Colonic mucosa (tissue), 4 donors: ENCODE measurements at regions not wholly inside any gene's neighbourhood (a gene's known extent, or its start where the extent isn't known, plus 50 kb on each side); places are given as distances from the start of the nearest gene placed in this dataset.

Experiments used
- DNase-seq: peaks from one replicate; pipeline ENCODE4 v3.0.0-alpha.2; 2020
- H3K27ac ChIP-seq: fragments of 200-600 bp; one replicate; pipeline ENCODE4 v1.8.0; 2021
- H3K27me3 ChIP-seq: fragments of 200-600 bp; one replicate; pipeline ENCODE4 v1.8.0; 2021
- H3K36me3 ChIP-seq: fragments of 200-600 bp; one replicate; pipeline ENCODE4 v1.8.0; 2021
- H3K4me1 ChIP-seq: fragments of 200-600 bp; one replicate; pipeline ENCODE4 v1.8.0; 2021; ENCODE audit warnings: mild to moderate bottlenecking
- H3K4me3 ChIP-seq: fragments of 200-600 bp; one replicate; pipeline ENCODE4 v1.8.0; 2021
- H3K9ac ChIP-seq, 2 donors: one replicate each; pipeline ENCODE4 v1.7.0; 2013; ENCODE audit warnings: control low read depth in 2 of 2, low read depth in 2 of 2, low read length in 2 of 2
- H3K9me3 ChIP-seq: fragments of 200-600 bp; one replicate; pipeline ENCODE4 v1.8.0; 2021
- intact Hi-C: fragments of 100-400 bp; cut with DNase I; formaldehyde crosslinking; loops from one replicate; pipeline ENCODE4 v1.14.1; 2022
- TF ChIP-seq, protein P1 (sequence below): fragments of 200-600 bp; IDR thresholded peaks from one replicate; pipeline ENCODE4 v1.8.0; 2022; ENCODE audit warnings: antibody characterized with exemption, mild to moderate bottlenecking
- donor health status: healthy.
- donor health status: DM: no; HTN: no; CAD: no.
- donor health status: DM: no; HTN: no; CAD: no.

DNA sequence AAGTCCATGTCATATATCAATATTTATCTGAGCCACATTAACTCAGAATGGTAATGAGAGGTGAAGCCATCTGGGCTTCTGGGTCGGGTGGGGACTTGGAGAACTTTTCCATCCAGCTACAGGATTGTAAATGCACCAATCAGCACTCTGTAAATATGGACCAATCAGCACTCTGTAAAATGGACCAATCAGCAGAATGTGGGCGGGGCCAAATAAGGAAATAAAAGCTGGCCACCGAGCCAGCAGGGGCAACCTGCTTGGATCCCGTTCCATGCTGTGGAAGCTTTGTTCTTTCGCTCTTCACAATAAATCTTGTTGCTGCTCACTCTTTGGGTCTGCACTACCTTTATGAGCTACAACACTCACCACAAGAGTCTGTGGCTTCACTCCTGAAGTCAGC is 253.4 kb downstream of the JRKL start:
- Histone ChIP-seq H3K4me1 (no peaks in the 10 kb centered on the region), H3K9ac (no peak overlapping the region), H3K27ac (no peak overlapping the region), H3K4me3 (no peak overlapping the region), H3K27me3 (no peaks in the 10 kb centered on the region), H3K36me3 (no peaks in the 10 kb centered on the region), H3K9me3 (no peaks in the 10 kb centered on the region)
- DNase-seq, result no peak
- intact Hi-C loops, result no loop called here
- TF ChIP-seq, protein P1, sequence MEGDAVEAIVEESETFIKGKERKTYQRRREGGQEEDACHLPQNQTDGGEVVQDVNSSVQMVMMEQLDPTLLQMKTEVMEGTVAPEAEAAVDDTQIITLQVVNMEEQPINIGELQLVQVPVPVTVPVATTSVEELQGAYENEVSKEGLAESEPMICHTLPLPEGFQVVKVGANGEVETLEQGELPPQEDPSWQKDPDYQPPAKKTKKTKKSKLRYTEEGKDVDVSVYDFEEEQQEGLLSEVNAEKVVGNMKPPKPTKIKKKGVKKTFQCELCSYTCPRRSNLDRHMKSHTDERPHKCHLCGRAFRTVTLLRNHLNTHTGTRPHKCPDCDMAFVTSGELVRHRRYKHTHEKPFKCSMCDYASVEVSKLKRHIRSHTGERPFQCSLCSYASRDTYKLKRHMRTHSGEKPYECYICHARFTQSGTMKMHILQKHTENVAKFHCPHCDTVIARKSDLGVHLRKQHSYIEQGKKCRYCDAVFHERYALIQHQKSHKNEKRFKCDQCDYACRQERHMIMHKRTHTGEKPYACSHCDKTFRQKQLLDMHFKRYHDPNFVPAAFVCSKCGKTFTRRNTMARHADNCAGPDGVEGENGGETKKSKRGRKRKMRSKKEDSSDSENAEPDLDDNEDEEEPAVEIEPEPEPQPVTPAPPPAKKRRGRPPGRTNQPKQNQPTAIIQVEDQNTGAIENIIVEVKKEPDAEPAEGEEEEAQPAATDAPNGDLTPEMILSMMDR, result no peak

DNA sequence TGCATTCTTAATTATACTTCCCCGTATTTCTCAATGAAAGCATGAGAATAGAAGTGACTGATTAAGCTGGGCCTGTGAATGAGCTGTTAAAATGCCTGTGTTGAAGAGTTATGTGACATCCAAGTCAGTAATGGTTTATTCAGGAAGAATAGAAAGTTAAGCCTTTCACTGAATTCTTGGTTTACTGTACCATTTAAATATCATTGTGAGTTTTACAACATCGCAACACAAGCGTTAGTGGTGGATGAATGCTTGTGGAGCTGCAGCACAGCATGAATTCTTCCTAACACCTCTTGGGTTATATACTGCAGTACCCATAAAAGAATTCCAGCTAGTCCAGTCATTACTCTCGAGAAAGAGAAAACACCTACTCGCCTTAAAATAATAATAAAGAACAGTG is 257.8 kb downstream of the JRKL start:
- Histone ChIP-seq H3K9ac (no peak overlapping the region), H3K27me3 (no peaks in the 10 kb centered on the region), H3K36me3 (no peaks in the 10 kb centered on the region), H3K9me3 (no peaks in the 10 kb centered on the region), H3K27ac (no peak overlapping the region), H3K4me3 (no peak overlapping the region), H3K4me1 (no peaks in the 10 kb centered on the region)
- intact Hi-C loops, result no loop called here
- TF ChIP-seq, protein P1, result no peak
- no peak for DNase-seq

DNA sequence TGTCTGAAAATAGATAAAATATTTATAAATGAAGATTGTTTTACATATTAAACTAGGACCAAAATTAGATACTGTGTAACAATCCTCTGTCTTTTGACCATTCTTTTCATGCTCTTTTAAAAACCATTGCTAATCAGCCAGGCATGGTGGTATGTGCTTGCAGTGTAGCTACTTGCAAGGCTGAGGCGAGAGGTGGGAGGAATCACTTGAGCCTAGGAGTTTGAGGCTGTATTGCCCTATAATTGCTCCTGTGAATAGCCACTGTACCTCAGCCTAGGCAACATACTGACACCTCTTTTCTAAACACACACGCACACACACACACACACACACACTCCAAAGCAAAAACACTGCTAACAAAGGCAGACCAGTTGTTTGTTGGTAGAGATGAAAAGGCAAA is 259.2 kb downstream of the JRKL start:
- Histone ChIP-seq H3K27me3 (no peaks in the 10 kb centered on the region), H3K4me1 (no peaks in the 10 kb centered on the region), H3K36me3 (no peaks in the 10 kb centered on the region), H3K27ac (no peak overlapping the region), H3K4me3 (no peak overlapping the region), H3K9me3 (no peaks in the 10 kb centered on the region), H3K9ac (no peak overlapping the region)
- DNase-seq, result no peak
- intact Hi-C loops, result no loop called here
- TF ChIP-seq, protein P1, result no peak

DNA sequence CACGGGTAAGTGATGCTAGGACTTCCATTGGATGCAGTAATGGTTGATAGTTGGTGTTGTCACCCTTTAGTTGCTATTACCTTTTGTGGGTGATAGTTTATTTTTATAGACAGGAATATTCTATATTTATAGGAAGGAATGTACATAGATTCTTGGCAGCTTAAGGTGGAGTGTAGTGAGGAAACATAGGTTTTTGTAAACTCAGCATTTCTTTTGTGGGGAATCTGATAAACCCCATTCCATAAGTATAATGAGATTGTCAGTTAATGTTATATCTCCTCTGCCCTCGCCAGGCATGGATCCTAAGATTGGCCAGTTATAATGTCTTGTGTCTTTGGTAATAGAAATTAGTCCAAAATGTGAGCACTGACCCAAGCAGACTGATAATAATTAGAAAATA is 262.7 kb downstream of the JRKL start:
- Histone ChIP-seq H3K9ac (no peak overlapping the region), H3K27ac (no peak overlapping the region), H3K4me3 (no peak overlapping the region), H3K4me1 (no peaks in the 10 kb centered on the region), H3K27me3 (no peaks in the 10 kb centered on the region), H3K9me3 (no peaks in the 10 kb centered on the region), H3K36me3 (no peaks in the 10 kb centered on the region)
- TF ChIP-seq, protein P1, result no peak
- no peak for DNase-seq
- intact Hi-C loops, result no loop called here

DNA sequence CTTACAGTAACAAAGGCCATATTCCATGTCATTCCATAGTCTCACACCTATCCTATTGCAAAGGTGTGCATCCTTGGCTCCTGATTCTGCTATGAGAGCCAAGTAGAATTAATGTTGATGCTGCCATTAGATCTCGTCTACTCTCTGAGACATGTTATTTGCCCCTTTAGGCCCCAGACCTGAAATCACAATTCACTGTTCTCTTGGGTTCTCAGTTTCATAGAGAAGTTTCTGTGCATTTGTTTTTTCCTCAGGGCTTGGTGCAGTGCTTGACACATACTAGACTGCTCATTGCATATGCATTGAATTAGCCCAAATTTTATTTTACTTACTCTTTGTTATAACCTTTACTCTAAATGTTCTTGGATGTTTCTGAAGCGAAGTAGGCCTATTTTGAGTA is 265.7 kb downstream of the JRKL start:
- no peaks in the 10 kb centered on the region for H3K9me3 ChIP-seq
- TF ChIP-seq, protein P1, result no peak
- no peak overlapping the region for H3K9ac ChIP-seq
- H3K4me3 ChIP-seq, result no peak overlapping the region
- H3K4me1 ChIP-seq, result no peaks in the 10 kb centered on the region
- no peaks in the 10 kb centered on the region for H3K27me3 ChIP-seq
- intact Hi-C loops, result no loop called here
- no peak for DNase-seq
- no peaks in the 10 kb centered on the region for H3K36me3 ChIP-seq
- no peak overlapping the region for H3K27ac ChIP-seq

DNA sequence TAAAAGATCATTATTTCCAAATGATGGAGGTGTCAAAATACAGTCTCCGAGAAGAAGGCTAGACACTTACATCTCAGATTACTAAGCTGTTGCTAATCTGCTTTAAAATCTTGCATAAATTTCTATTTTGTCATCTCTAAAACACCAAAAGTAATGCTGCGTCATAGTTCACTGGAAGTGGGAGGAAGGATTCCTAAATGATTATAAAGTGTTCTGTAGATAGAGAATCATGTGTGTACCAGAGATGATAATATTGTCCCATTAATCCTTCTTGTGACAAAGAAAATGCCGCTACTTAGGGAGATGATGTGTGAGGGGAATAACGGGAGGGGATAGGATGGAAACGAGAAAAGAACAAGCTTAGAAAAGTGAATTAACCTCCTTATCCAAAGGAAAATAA is 268.6 kb downstream of the JRKL start:
- Histone ChIP-seq H3K36me3 (no peaks in the 10 kb centered on the region), H3K27ac (no peak overlapping the region), H3K4me3 (no peak overlapping the region), H3K9me3 (no peaks in the 10 kb centered on the region), H3K4me1 (no peaks in the 10 kb centered on the region), H3K9ac (no peak overlapping the region), H3K27me3 (no peaks in the 10 kb centered on the region)
- no peak for DNase-seq
- TF ChIP-seq, protein P1, result no peak
- intact Hi-C loops, result no loop called here
